Loucy (cell line): ENCODE measurements at regions not wholly inside any gene's neighbourhood (a gene's known extent, or its start where the extent isn't known, plus 50 kb on each side); places are given as distances from the start of the nearest gene placed in this dataset.

Source experiments
- EZH2phosphoT487 ChIP-seq: fragments of 200-600 bp; IDR thresholded peaks from 2 replicates; pipeline ENCODE4 v1.6.1; 2018; ENCODE audit warnings: antibody characterized with exemption, mild to moderate bottlenecking, moderate library complexity, borderline replicate concordance
- TF ChIP-seq, protein P1 (sequence below): fragments of 200-600 bp; sonication (generic); conservative IDR thresholded peaks from 2 replicates; pipeline ENCODE4 v1.5.1; 2014; ENCODE audit warnings: mild to moderate bottlenecking, antibody characterized with exemption, low read length

DNA sequence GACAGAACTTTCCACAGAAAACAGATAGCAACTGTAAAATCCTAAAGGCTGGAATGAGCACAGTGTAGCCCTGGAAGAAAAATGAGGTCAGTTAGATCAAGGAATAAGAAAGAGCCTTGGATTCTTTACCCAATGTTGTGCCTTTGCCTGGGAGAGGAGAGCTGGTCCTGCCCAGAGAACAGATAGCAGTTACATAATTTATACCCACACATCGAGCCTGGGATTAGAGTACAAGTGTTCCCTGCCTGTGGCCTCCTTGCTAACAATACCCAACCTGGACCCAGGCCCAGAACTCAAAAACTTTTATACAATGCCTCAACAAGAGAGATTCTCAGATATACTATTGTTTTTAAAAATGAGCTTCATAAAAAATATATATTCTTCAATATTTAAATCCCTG is 1998.4 kb downstream of the LRRC4C start:
- TF ChIP-seq, protein P1, sequence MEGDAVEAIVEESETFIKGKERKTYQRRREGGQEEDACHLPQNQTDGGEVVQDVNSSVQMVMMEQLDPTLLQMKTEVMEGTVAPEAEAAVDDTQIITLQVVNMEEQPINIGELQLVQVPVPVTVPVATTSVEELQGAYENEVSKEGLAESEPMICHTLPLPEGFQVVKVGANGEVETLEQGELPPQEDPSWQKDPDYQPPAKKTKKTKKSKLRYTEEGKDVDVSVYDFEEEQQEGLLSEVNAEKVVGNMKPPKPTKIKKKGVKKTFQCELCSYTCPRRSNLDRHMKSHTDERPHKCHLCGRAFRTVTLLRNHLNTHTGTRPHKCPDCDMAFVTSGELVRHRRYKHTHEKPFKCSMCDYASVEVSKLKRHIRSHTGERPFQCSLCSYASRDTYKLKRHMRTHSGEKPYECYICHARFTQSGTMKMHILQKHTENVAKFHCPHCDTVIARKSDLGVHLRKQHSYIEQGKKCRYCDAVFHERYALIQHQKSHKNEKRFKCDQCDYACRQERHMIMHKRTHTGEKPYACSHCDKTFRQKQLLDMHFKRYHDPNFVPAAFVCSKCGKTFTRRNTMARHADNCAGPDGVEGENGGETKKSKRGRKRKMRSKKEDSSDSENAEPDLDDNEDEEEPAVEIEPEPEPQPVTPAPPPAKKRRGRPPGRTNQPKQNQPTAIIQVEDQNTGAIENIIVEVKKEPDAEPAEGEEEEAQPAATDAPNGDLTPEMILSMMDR, result no peak
- TF ChIP-seq EZH2phosphoT487, result no peak
